ENCODE measurements at regions not wholly inside any gene's neighbourhood (a gene's known extent, or its start where the extent isn't known, plus 50 kb on each side); places are given as distances from the start of the nearest gene placed in this dataset.

GRCh38 chr2:22753476-22753875 is 631.5 kb upstream of the KLHL29 start:
- peaks cover 0 to 2% of the 10 kb centered on the region in 2 donors for H3K4me1 ChIP-seq (ENCODE audit: control insufficient read depth in 2 of 2, insufficient read depth in 1 of 2, low read depth in 1 of 2, low read length in 2 of 2)
- no peaks in the 10 kb centered on the region for H3K9me3 ChIP-seq (replicated peaks in 1 of 2; ENCODE audit: control insufficient read depth in 2 of 2, insufficient read depth in 1 of 2, low read depth in 1 of 2, low read length in 2 of 2)
- H2BK15ac ChIP-seq (ENCODE audit: low read length), result no peak overlapping the region
- H3K4me3 ChIP-seq (ENCODE audit: low read length in 2 of 2), result no peak overlapping the region
- no peak overlapping the region for H3K14ac ChIP-seq (ENCODE audit: low read length)
- H2BK12ac ChIP-seq (ENCODE audit: low read length), result no peak overlapping the region
- no peak overlapping the region for H2AK5ac ChIP-seq (ENCODE audit: low read depth, low read length)
- H3K4ac ChIP-seq (ENCODE audit: low read length), result no peak overlapping the region
- DNase-seq (ENCODE audit: low spot score), result no peak
- no peaks in the 10 kb centered on the region for H3K27me3 ChIP-seq (ENCODE audit: control insufficient read depth in 3 of 3, insufficient read depth in 3 of 3, low read depth in 1 of 3, low read length in 3 of 3)
- H4K91ac ChIP-seq (ENCODE audit: low read depth, low read length, poor library complexity), result no peak overlapping the region
- no peak overlapping the region for H3K27ac ChIP-seq (replicated peaks; ENCODE audit: low read length)
- no peak overlapping the region for H3K4me2 ChIP-seq (ENCODE audit: insufficient read depth, low read length, poor library complexity, severe bottlenecking)
- H2BK120ac ChIP-seq (ENCODE audit: low read depth, low read length), result no peak overlapping the region
- no peak overlapping the region for H3K9ac ChIP-seq (ENCODE audit: low read depth, low read length, poor library complexity)
- H3K79me1 ChIP-seq (ENCODE audit: low read depth, low read length), result no peaks in the 10 kb centered on the region
- H2AFZ ChIP-seq (ENCODE audit: low read length), result no peak overlapping the region
- H2BK5ac ChIP-seq (ENCODE audit: low read length), result no peak overlapping the region
- H3K36me3 ChIP-seq (replicated peaks in 1 of 2; ENCODE audit: control insufficient read depth in 2 of 2, insufficient read depth in 2 of 2, low read length in 2 of 2), result no peaks in the 10 kb centered on the region
- WGBS, 2 donors (ENCODE audit: extremely low coverage in 2 of 2, insufficient read length in 2 of 2, insufficient replicate concordance in 1 of 2), result no CpG with 5 or more reads among the region's 7 CpGs
- no peak overlapping the region for H3K18ac ChIP-seq (ENCODE audit: low read length)
- no peak overlapping the region for H3K23ac ChIP-seq (ENCODE audit: low read depth, low read length, poor library complexity)
- no peak overlapping the region for H4K8ac ChIP-seq (ENCODE audit: low read depth, low read length)

GRCh38 chr2:22756276-22757043 is 628.5 kb upstream of the KLHL29 start:
- H3K27ac ChIP-seq (replicated peaks; ENCODE audit: low read length), result no peak overlapping the region
- H2BK15ac ChIP-seq (ENCODE audit: low read length), result no peak overlapping the region
- H2BK12ac ChIP-seq (ENCODE audit: low read length), result no peak overlapping the region
- no peak overlapping the region for H4K8ac ChIP-seq (ENCODE audit: low read depth, low read length)
- no peak overlapping the region for H2BK120ac ChIP-seq (ENCODE audit: low read depth, low read length)
- peaks cover 0 to 2% of the 10 kb centered on the region in 2 donors for H3K4me1 ChIP-seq (ENCODE audit: control insufficient read depth in 2 of 2, insufficient read depth in 1 of 2, low read depth in 1 of 2, low read length in 2 of 2)
- H2AK5ac ChIP-seq (ENCODE audit: low read depth, low read length), result no peak overlapping the region
- no peak overlapping the region for H3K4me3 ChIP-seq (ENCODE audit: low read length in 2 of 2)
- no peak overlapping the region for H2AFZ ChIP-seq (ENCODE audit: low read length)
- no peak for DNase-seq (ENCODE audit: low spot score)
- H3K27me3 ChIP-seq (ENCODE audit: control insufficient read depth in 3 of 3, insufficient read depth in 3 of 3, low read depth in 1 of 3, low read length in 3 of 3), result no peaks in the 10 kb centered on the region
- H3K14ac ChIP-seq (ENCODE audit: low read length), result no peak overlapping the region
- no peak overlapping the region for H2BK5ac ChIP-seq (ENCODE audit: low read length)
- no peak overlapping the region for H3K9ac ChIP-seq (ENCODE audit: low read depth, low read length, poor library complexity)
- no peak overlapping the region for H3K18ac ChIP-seq (ENCODE audit: low read length)
- no peaks in the 10 kb centered on the region for H3K79me1 ChIP-seq (ENCODE audit: low read depth, low read length)
- no peaks in the 10 kb centered on the region for H3K9me3 ChIP-seq (replicated peaks in 1 of 2; ENCODE audit: control insufficient read depth in 2 of 2, insufficient read depth in 1 of 2, low read depth in 1 of 2, low read length in 2 of 2)
- H3K4me2 ChIP-seq (ENCODE audit: insufficient read depth, low read length, poor library complexity, severe bottlenecking), result no peak overlapping the region
- H4K91ac ChIP-seq (ENCODE audit: low read depth, low read length, poor library complexity), result no peak overlapping the region
- H3K36me3 ChIP-seq (replicated peaks in 1 of 2; ENCODE audit: control insufficient read depth in 2 of 2, insufficient read depth in 2 of 2, low read length in 2 of 2), result no peaks in the 10 kb centered on the region
- no peak overlapping the region for H3K4ac ChIP-seq (ENCODE audit: low read length)
- H3K23ac ChIP-seq (ENCODE audit: low read depth, low read length, poor library complexity), result no peak overlapping the region
- WGBS, 2 donors (ENCODE audit: extremely low coverage in 2 of 2, insufficient read length in 2 of 2, insufficient replicate concordance in 1 of 2), result no CpG with 5 or more reads among the region's 9 CpGs

GRCh38 chr2:22769497-22769896 is 615.5 kb upstream of the KLHL29 start:
- Histone ChIP-seq H2BK15ac (ENCODE audit: low read length) (no peak overlapping the region), H3K4me3 (ENCODE audit: low read length in 2 of 2) (no peak overlapping the region), H2BK12ac (ENCODE audit: low read length) (no peak overlapping the region), H3K27me3 (ENCODE audit: control insufficient read depth in 3 of 3, insufficient read depth in 3 of 3, low read depth in 1 of 3, low read length in 3 of 3) (no peaks in the 10 kb centered on the region), H4K8ac (ENCODE audit: low read depth, low read length) (no peak overlapping the region), H2BK5ac (ENCODE audit: low read length) (no peak overlapping the region), H3K23ac (ENCODE audit: low read depth, low read length, poor library complexity) (no peak overlapping the region), H3K18ac (ENCODE audit: low read length) (no peak overlapping the region), H4K91ac (ENCODE audit: low read depth, low read length, poor library complexity) (no peak overlapping the region), H3K79me1 (ENCODE audit: low read depth, low read length) (no peaks in the 10 kb centered on the region), H3K36me3 (replicated peaks in 1 of 2; ENCODE audit: control insufficient read depth in 2 of 2, insufficient read depth in 2 of 2, low read length in 2 of 2) (no peaks in the 10 kb centered on the region), H2AFZ (ENCODE audit: low read length) (no peak overlapping the region), H3K9ac (ENCODE audit: low read depth, low read length, poor library complexity) (no peak overlapping the region), H3K14ac (ENCODE audit: low read length) (no peak overlapping the region), H2BK120ac (ENCODE audit: low read depth, low read length) (no peak overlapping the region), H3K4me2 (ENCODE audit: insufficient read depth, low read length, poor library complexity, severe bottlenecking) (no peak overlapping the region), H2AK5ac (ENCODE audit: low read depth, low read length) (no peak overlapping the region), H3K4me1 (ENCODE audit: control insufficient read depth in 2 of 2, insufficient read depth in 1 of 2, low read depth in 1 of 2, low read length in 2 of 2) (no peaks in the 10 kb centered on the region), H3K9me3 (replicated peaks in 1 of 2; ENCODE audit: control insufficient read depth in 2 of 2, insufficient read depth in 1 of 2, low read depth in 1 of 2, low read length in 2 of 2) (peaks cover 0 to 2% of the 10 kb centered on the region in 2 donors), H3K4ac (ENCODE audit: low read length) (no peak overlapping the region), H3K27ac (replicated peaks; ENCODE audit: low read length) (no peak overlapping the region)
- DNase-seq (ENCODE audit: low spot score), result no peak
- no CpG with 5 or more reads among the region's 3 CpGs for whole genome bisulfite sequencing, 2 donors (ENCODE audit: extremely low coverage in 2 of 2, insufficient read length in 2 of 2, insufficient replicate concordance in 1 of 2)

GRCh38 chr2:22784566-22784965 is 600.4 kb upstream of the KLHL29 start:
- no peak overlapping the region for H2AK5ac ChIP-seq (ENCODE audit: low read depth, low read length)
- H3K18ac ChIP-seq (ENCODE audit: low read length), result no peak overlapping the region
- H3K9me3 ChIP-seq (replicated peaks in 1 of 2; ENCODE audit: control insufficient read depth in 2 of 2, insufficient read depth in 1 of 2, low read depth in 1 of 2, low read length in 2 of 2), result no peaks in the 10 kb centered on the region
- no peak overlapping the region for H3K23ac ChIP-seq (ENCODE audit: low read depth, low read length, poor library complexity)
- no peaks in the 10 kb centered on the region for H3K4me1 ChIP-seq (ENCODE audit: control insufficient read depth in 2 of 2, insufficient read depth in 1 of 2, low read depth in 1 of 2, low read length in 2 of 2)
- no peaks in the 10 kb centered on the region for H3K27me3 ChIP-seq (ENCODE audit: control insufficient read depth in 3 of 3, insufficient read depth in 3 of 3, low read depth in 1 of 3, low read length in 3 of 3)
- no peak overlapping the region for H2BK120ac ChIP-seq (ENCODE audit: low read depth, low read length)
- H3K4ac ChIP-seq (ENCODE audit: low read length), result no peak overlapping the region
- no peak overlapping the region for H2BK5ac ChIP-seq (ENCODE audit: low read length)
- no peak overlapping the region for H4K8ac ChIP-seq (ENCODE audit: low read depth, low read length)
- H3K36me3 ChIP-seq (replicated peaks in 1 of 2; ENCODE audit: control insufficient read depth in 2 of 2, insufficient read depth in 2 of 2, low read length in 2 of 2), result no peaks in the 10 kb centered on the region
- H2BK15ac ChIP-seq (ENCODE audit: low read length), result no peak overlapping the region
- no peak overlapping the region for H3K4me3 ChIP-seq (ENCODE audit: low read length in 2 of 2)
- H2BK12ac ChIP-seq (ENCODE audit: low read length), result no peak overlapping the region
- no peak overlapping the region for H3K27ac ChIP-seq (replicated peaks; ENCODE audit: low read length)
- no peak overlapping the region for H2AFZ ChIP-seq (ENCODE audit: low read length)
- H3K4me2 ChIP-seq (ENCODE audit: insufficient read depth, low read length, poor library complexity, severe bottlenecking), result no peak overlapping the region
- H3K9ac ChIP-seq (ENCODE audit: low read depth, low read length, poor library complexity), result no peak overlapping the region
- DNase-seq (ENCODE audit: low spot score), result no peak
- no peaks in the 10 kb centered on the region for H3K79me1 ChIP-seq (ENCODE audit: low read depth, low read length)
- no peak overlapping the region for H3K14ac ChIP-seq (ENCODE audit: low read length)
- WGBS, 2 donors (ENCODE audit: extremely low coverage in 2 of 2, insufficient read length in 2 of 2, insufficient replicate concordance in 1 of 2), result no CpG with 5 or more reads among the region's 5 CpGs
- H4K91ac ChIP-seq (ENCODE audit: low read depth, low read length, poor library complexity), result no peak overlapping the region
